Endodermal cell (in vitro differentiated cells): ENCODE measurements at regions not wholly inside any gene's neighbourhood (a gene's known extent, or its start where the extent isn't known, plus 50 kb on each side); places are given as distances from the start of the nearest gene placed in this dataset.

Experiments
- DNase-seq: peaks from one replicate; pipeline ENCODE4 v3.0.0-alpha.2; 2017
- H3K27ac ChIP-seq: 2 replicates; pipeline ENCODE4 v1.5.1; 2013; ENCODE audit warnings: mild to moderate bottlenecking, low read depth, low read length, moderate library complexity
- H3K27me3 ChIP-seq: 2 replicates; pipeline ENCODE4 v1.6.1; 2013; ENCODE audit warnings: mild to moderate bottlenecking, low read length, moderate library complexity; ENCODE audit not compliant: insufficient read depth, control insufficient read depth, poor library complexity, severe bottlenecking
- H3K36me3 ChIP-seq: 2 replicates; pipeline ENCODE4 v1.7.0; 2013; ENCODE audit warnings: mild to moderate bottlenecking, low read length, moderate library complexity; ENCODE audit not compliant: control insufficient read depth, insufficient read depth
- H3K4me1 ChIP-seq: one replicate; pipeline ENCODE4 v1.7.0; 2013; ENCODE audit warnings: low read length; ENCODE audit not compliant: control insufficient read depth, insufficient read depth
- H3K4me3 ChIP-seq: 2 replicates; pipeline ENCODE4 v1.5.1; 2013; ENCODE audit warnings: mild to moderate bottlenecking, low read length, moderate library complexity
- H3K9ac ChIP-seq: 2 replicates; pipeline ENCODE4 v1.6.1; 2013; ENCODE audit warnings: mild to moderate bottlenecking, low read length, moderate library complexity; ENCODE audit not compliant: poor library complexity, severe bottlenecking; ENCODE audit errors: extremely low read depth
- H3K9me3 ChIP-seq: 2 replicates; pipeline ENCODE4 v1.6.1; 2013; ENCODE audit warnings: mild to moderate bottlenecking, low read length, moderate library complexity; ENCODE audit not compliant: control insufficient read depth
- H3K27ac Mint-ChIP-seq: 2 replicates; pipeline ENCODE4 v1.8.0; 2020; ENCODE audit warnings: mixed read lengths
- H3K27me3 Mint-ChIP-seq: 2 replicates; pipeline ENCODE4 v1.8.0; 2021; ENCODE audit warnings: mild to moderate bottlenecking, mixed read lengths; ENCODE audit not compliant: insufficient read depth
- H3K36me3 Mint-ChIP-seq: 2 replicates; pipeline ENCODE4 v1.8.0; 2020; ENCODE audit warnings: low read depth, mixed read lengths
- H3K4me1 Mint-ChIP-seq: 2 replicates; pipeline ENCODE4 v1.8.0; 2020; ENCODE audit warnings: mixed read lengths
- H3K4me3 Mint-ChIP-seq: 2 replicates; pipeline ENCODE4 v1.8.0; 2020; ENCODE audit warnings: mild to moderate bottlenecking, moderate library complexity, mixed read lengths
- H3K9me3 Mint-ChIP-seq: 2 replicates; pipeline ENCODE4 v1.8.0; 2020; ENCODE audit warnings: mild to moderate bottlenecking, mixed read lengths
- WGBS, 2 experiments: methylation state at CpG; one replicate each; pipeline versions ENCODE4 v1.1.5 to v1.1.7; 2013; ENCODE audit warnings: missing lambda C conversion rate in 2 of 2, mixed read lengths in 1 of 2; ENCODE audit not compliant: insufficient coverage in 1 of 2, insufficient read length in 1 of 2; 5-methylcytosine and 5-hydroxymethylcytosine counted together
- TF ChIP-seq, protein P1 (sequence below): fragments of 200-600 bp; sonication (generic); conservative IDR thresholded peaks from 2 replicates; pipeline ENCODE4 v1.5.0; 2021; ENCODE audit warnings: antibody characterized with exemption, mild to moderate bottlenecking

DNA sequence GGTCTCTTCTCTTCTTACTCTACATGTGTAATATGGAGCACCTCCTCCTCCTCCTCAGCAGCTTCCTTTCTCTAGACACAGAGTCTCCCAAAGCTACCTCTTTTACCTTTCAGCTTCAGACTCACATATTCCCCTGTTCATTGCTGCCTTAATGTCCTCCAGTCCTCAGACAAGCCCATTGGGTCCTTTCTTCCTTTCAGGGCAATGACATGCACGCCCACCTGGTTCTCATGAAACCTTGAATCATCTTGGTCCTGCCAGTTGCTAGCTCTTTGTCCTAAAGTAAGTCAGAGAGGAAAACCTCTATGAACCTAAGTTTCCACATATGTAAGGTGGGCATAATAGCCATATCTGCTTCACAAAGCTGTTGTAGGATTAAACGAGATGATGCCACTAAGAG lies 227.0 kb downstream of the RPS24 start:
- no peak for DNase-seq
- Histone ChIP-seq H3K36me3 (no peaks in the 10 kb centered on the region), H3K27me3 (no peaks in the 10 kb centered on the region), H3K4me1 (no peaks in the 10 kb centered on the region), H3K27ac (no peak overlapping the region), H3K9me3 (peaks cover 5% of the 10 kb centered on the region), H3K4me3 (no peak overlapping the region), H3K9ac (no peak overlapping the region)
- H3K4me3 Mint-ChIP-seq = no peak overlapping the region
- H3K27me3 Mint-ChIP-seq = peaks cover 4% of the 10 kb centered on the region
- H3K9me3 Mint-ChIP-seq = no peaks in the 10 kb centered on the region
- peaks cover 32% of the 10 kb centered on the region for H3K4me1 Mint-ChIP-seq
- H3K27ac Mint-ChIP-seq = no peak overlapping the region
- H3K36me3 Mint-ChIP-seq = no peaks in the 10 kb centered on the region
- WGBS, 2 experiments = 97 to 100% methylated on average over 1 to 2 of the region's 2 CpGs
- TF ChIP-seq, protein P1, sequence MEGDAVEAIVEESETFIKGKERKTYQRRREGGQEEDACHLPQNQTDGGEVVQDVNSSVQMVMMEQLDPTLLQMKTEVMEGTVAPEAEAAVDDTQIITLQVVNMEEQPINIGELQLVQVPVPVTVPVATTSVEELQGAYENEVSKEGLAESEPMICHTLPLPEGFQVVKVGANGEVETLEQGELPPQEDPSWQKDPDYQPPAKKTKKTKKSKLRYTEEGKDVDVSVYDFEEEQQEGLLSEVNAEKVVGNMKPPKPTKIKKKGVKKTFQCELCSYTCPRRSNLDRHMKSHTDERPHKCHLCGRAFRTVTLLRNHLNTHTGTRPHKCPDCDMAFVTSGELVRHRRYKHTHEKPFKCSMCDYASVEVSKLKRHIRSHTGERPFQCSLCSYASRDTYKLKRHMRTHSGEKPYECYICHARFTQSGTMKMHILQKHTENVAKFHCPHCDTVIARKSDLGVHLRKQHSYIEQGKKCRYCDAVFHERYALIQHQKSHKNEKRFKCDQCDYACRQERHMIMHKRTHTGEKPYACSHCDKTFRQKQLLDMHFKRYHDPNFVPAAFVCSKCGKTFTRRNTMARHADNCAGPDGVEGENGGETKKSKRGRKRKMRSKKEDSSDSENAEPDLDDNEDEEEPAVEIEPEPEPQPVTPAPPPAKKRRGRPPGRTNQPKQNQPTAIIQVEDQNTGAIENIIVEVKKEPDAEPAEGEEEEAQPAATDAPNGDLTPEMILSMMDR = no peak

DNA sequence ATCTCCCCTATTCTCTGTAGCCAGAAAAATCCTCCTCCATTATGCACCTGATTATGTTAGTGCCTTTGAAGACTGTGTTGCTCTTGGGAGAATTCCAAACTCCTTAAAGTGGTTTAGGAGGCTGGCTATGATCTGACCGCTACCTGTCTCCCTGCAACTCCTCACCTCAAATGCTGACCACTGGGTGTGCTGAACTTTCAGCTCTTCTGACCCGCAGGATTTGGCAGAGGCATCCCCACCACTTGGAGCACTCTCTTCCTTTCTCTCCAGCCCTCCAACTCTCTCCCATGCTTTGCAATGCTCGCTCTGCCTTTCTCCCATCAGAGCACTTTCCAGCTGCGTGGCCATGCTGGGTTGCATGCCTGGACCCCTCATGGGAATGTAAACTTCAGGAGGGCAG lies 227.6 kb downstream of the RPS24 start:
- Histone ChIP-seq H3K36me3 (no peaks in the 10 kb centered on the region), H3K27ac (no peak overlapping the region), H3K9me3 (peaks cover 5% of the 10 kb centered on the region), H3K4me1 (no peaks in the 10 kb centered on the region), H3K4me3 (no peak overlapping the region), H3K27me3 (no peaks in the 10 kb centered on the region), H3K9ac (no peak overlapping the region)
- 92 to 100% methylated on average over 4 of the region's 4 CpGs for WGBS, 2 experiments
- Mint-ChIP-seq H3K4me3 (no peak overlapping the region), H3K27ac (no peak overlapping the region), H3K36me3 (no peaks in the 10 kb centered on the region), H3K27me3 (peaks cover 4% of the 10 kb centered on the region), H3K9me3 (no peaks in the 10 kb centered on the region), H3K4me1 (peaks cover 32% of the 10 kb centered on the region)
- no peak for DNase-seq
- TF ChIP-seq, protein P1 = no peak

DNA sequence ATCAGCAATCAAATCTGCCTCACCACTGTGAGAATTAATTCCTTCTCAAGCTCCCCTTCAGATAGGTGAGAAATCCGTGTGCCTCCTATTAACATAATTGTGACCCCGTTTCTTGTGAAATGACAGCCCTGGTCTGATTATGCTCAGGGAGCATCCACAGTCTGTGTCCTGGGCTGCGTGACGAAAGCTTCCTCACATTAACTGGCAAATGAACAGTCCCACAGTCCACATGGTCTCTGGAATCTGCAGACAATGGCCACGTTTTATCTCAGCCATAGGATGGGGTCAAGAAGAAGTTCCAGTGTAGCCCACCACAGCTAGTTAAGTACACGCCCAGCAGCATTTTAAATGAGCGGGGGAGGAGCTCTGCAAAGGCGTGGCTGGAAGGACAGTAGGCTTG lies 229.2 kb downstream of the RPS24 start:
- Histone ChIP-seq H3K9ac (no peak overlapping the region), H3K27me3 (no peaks in the 10 kb centered on the region), H3K4me3 (no peak overlapping the region), H3K9me3 (peaks cover 5% of the 10 kb centered on the region), H3K27ac (no peak overlapping the region), H3K4me1 (no peaks in the 10 kb centered on the region), H3K36me3 (no peaks in the 10 kb centered on the region)
- H3K27me3 Mint-ChIP-seq = peaks cover 6% of the 10 kb centered on the region
- WGBS, 2 experiments = 89 to 90% methylated on average over 8 of the region's 8 CpGs
- H3K4me1 Mint-ChIP-seq = peaks cover 27% of the 10 kb centered on the region
- H3K36me3 Mint-ChIP-seq = no peaks in the 10 kb centered on the region
- DNase-seq = no peak
- peaks cover 3% of the 10 kb centered on the region for H3K9me3 Mint-ChIP-seq
- TF ChIP-seq, protein P1 = no peak
- H3K4me3 Mint-ChIP-seq = no peak overlapping the region
- no peak overlapping the region for H3K27ac Mint-ChIP-seq
